ENCODE measurements at regions not wholly inside any gene's neighbourhood (a gene's known extent, or its start where the extent isn't known, plus 50 kb on each side); places are given as distances from the start of the nearest gene placed in this dataset.

DNA sequence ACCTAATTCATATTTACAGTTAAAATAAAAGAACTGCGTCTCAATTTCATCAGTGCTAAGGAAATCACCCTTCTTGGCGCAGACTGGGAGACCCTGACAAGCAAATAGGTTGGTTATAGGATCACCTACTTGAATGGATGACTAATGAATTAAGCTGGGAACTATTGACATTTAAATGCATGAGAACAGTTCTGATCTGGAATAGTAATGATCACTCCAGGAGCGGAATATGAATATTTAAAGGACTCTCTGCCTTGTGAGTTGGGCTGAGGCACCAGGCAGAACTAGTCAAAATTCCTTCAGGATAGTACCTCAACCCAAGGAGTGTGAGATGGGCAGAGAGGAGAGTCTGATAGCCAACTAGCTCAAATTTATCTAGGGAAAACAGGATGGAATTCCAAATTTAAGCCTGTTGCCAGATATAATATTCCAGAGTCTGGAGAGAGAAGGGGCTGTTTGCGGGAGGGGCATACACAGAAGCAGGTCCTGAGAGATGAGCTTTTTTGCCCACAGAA, 364.4 kb downstream of the CSNK1G3 start:
- H3K4me3 Mint-ChIP-seq (ENCODE audit: low read depth, unreplicated experiment): no peak overlapping the region
- TF ChIP-seq CTCF (IDR thresholded peaks at IDR 0.05; ENCODE audit: unreplicated experiment): no peak
- no peaks in the 10 kb centered on the region for H3K27me3 Mint-ChIP-seq (ENCODE audit: unreplicated experiment)
- CTCF ChIA-PET: interaction anchor here (0.6 kb wide), 1 partner anchor 785 kb away, joined by 7 read pairs; no protein-coding TSS in a partner anchor
- DNase-seq: no peak
- H3K9me3 Mint-ChIP-seq (ENCODE audit: low read depth, unreplicated experiment): no peaks in the 10 kb centered on the region
- peaks cover 25% of the 10 kb centered on the region for H3K4me1 Mint-ChIP-seq (ENCODE audit: low read depth, unreplicated experiment)
- no peak overlapping the region for H3K27ac Mint-ChIP-seq (ENCODE audit: unreplicated experiment)
- intact Hi-C loops (cut with micrococcal nuclease; ENCODE audit: unreplicated experiment): no loop called here
- no TSS peak for BruUV-seq (replicated peaks)
- H3K36me3 Mint-ChIP-seq (ENCODE audit: insufficient read depth, unreplicated experiment): no peaks in the 10 kb centered on the region

DNA sequence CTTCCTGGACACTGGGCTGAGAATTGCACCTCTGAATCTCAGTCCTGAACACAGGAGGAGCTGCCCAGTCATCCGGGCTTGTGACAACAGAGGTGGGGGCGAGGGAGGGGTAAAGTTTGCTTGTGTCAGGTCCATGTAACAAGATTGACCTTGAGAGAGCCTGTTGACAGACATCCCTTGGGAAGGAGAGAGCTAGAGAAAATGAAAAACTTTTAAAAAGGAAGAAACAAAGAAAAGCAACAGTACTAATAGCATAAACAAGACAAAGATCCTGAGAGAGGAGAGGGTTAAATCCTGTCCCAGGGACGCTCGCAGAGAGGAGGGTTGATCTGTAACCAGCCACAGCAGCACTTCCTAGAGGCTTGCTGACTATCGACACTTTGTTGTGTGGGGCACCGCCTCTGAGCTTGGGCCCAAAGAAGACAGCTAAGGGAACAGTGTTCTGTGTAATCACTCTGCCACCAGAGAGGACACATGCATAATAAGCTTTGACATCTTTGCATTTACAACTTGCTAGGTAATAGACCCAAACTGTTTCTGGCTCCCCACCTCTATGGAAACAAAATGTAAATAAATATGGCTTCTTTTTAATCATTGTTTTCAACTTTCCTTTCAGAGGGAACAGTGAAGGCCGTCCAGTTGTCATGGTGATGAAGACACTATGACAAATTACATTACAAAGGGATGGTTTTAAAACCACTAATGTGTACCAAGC, 363.7 kb downstream of the CSNK1G3 start:
- TF ChIP-seq CTCF (IDR thresholded peaks at IDR 0.05; ENCODE audit: unreplicated experiment): no peak
- intact Hi-C loops (cut with micrococcal nuclease; ENCODE audit: unreplicated experiment): no loop called here
- H3K4me1 Mint-ChIP-seq (ENCODE audit: low read depth, unreplicated experiment): peaks cover 21% of the 10 kb centered on the region
- peak; percentile 43 for DNase-seq
- no peaks in the 10 kb centered on the region for H3K9me3 Mint-ChIP-seq (ENCODE audit: low read depth, unreplicated experiment)
- no TSS peak for BruUV-seq (replicated peaks)
- H3K27ac Mint-ChIP-seq (ENCODE audit: unreplicated experiment): no peak overlapping the region
- no peaks in the 10 kb centered on the region for H3K36me3 Mint-ChIP-seq (ENCODE audit: insufficient read depth, unreplicated experiment)
- H3K4me3 Mint-ChIP-seq (ENCODE audit: low read depth, unreplicated experiment): no peak overlapping the region
- H3K27me3 Mint-ChIP-seq (ENCODE audit: unreplicated experiment): no peaks in the 10 kb centered on the region
- CTCF ChIA-PET: interaction anchor here (0.6 kb wide), 1 partner anchor 786 kb away, joined by 7 read pairs; no protein-coding TSS in a partner anchor

DNA sequence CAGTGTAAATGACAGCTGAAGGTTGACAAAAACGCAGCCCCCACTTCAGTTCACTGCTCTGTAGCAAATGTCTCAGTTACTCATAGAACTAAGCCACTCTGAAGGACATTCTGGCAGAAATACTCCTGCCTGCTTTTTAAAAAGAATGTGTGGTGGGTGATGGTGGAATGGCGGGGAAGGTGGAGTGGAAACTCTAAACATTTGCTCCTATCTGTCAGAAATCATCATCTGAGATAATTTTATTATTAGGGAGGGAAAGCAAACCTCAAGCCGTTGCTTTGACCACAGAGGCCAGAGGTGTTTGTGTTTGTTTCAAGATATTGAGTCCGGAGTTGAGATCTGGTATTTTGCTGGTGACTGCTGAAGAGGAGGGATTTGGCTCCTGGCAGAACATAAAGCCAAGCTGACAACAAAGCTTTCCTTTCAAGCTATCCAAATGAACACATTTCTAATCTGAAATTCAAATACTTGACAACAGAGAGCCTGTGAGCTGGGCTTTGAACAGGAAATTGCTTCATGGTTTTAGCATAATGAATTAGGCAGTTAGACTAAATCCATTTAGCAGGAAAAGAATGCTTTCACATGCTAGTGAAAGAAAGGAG, 362.7 kb downstream of the CSNK1G3 start:
- no peak overlapping the region for H3K27ac Mint-ChIP-seq (ENCODE audit: unreplicated experiment)
- no peak overlapping the region for H3K4me3 Mint-ChIP-seq (ENCODE audit: low read depth, unreplicated experiment)
- CTCF ChIA-PET: no interaction called here

GRCh38 chr5:123873846-123874245, 361.9 kb downstream of the CSNK1G3 start:
- DNase-seq: no peak
- no peak overlapping the region for H3K27ac Mint-ChIP-seq (ENCODE audit: unreplicated experiment)
- intact Hi-C loops (cut with micrococcal nuclease; ENCODE audit: unreplicated experiment): no loop called here
- no peaks in the 10 kb centered on the region for H3K9me3 Mint-ChIP-seq (ENCODE audit: low read depth, unreplicated experiment)
- CTCF ChIA-PET: no interaction called here
- H3K36me3 Mint-ChIP-seq (ENCODE audit: insufficient read depth, unreplicated experiment): no peaks in the 10 kb centered on the region
- no peak overlapping the region for H3K4me3 Mint-ChIP-seq (ENCODE audit: low read depth, unreplicated experiment)
- peaks cover 21% of the 10 kb centered on the region for H3K4me1 Mint-ChIP-seq (ENCODE audit: low read depth, unreplicated experiment)
- no peak for TF ChIP-seq CTCF (IDR thresholded peaks at IDR 0.05; ENCODE audit: unreplicated experiment)
- no peaks in the 10 kb centered on the region for H3K27me3 Mint-ChIP-seq (ENCODE audit: unreplicated experiment)
- BruUV-seq (replicated peaks): no TSS peak

More for the DNA sequence above, 362.7 kb downstream of the CSNK1G3 start:
- no TSS peak for BruUV-seq (replicated peaks)
- intact Hi-C loops (cut with micrococcal nuclease; ENCODE audit: unreplicated experiment): no loop called here
- Mint-ChIP-seq H3K9me3 (ENCODE audit: low read depth, unreplicated experiment) (no peaks in the 10 kb centered on the region), H3K4me1 (ENCODE audit: low read depth, unreplicated experiment) (peaks cover 21% of the 10 kb centered on the region), H3K36me3 (ENCODE audit: insufficient read depth, unreplicated experiment) (no peaks in the 10 kb centered on the region), H3K27me3 (ENCODE audit: unreplicated experiment) (no peaks in the 10 kb centered on the region)
- no peak for TF ChIP-seq CTCF (IDR thresholded peaks at IDR 0.05; ENCODE audit: unreplicated experiment)
- no peak for DNase-seq
